PC-3 (cell line): ENCODE measurements at regions not wholly inside any gene's neighbourhood (a gene's known extent, or its start where the extent isn't known, plus 50 kb on each side); places are given as distances from the start of the nearest gene placed in this dataset.

Experiments used
- ATAC-seq: fragments of 200-7000 bp; cut with Tn5 transposase; 2 replicates; pipeline ENCODE4 v1.9.1; 2020; ENCODE audit warnings: mild to moderate bottlenecking, moderate library complexity
- BruUV-seq: library from RNA; stranded (reverse); fragments of 400-500 nt; replicated peaks from 2 replicates; lab custom pipeline; 2021; lab: Mats Ljungman, UMichigan
- CTCF ChIA-PET: fragments of 300-600 bp; sonication (Branson Sonifier 250); formaldehyde crosslinking; loops from one replicate; lab custom pipeline; 2022; ENCODE audit warnings: antibody characterized with exemption; lab: Charles Lee
- POLR2A ChIA-PET: fragments of 300-600 bp; sonication (Branson Sonifier 250); formaldehyde crosslinking; loops from one replicate; lab custom pipeline; 2022; ENCODE audit warnings: antibody characterized with exemption; ENCODE audit not compliant: unreplicated experiment; lab: Charles Lee
- DNase-seq: peaks from one replicate; pipeline ENCODE4 v3.0.0-alpha.2; 2015
- H2AFZ ChIP-seq: fragments of 300-600 bp; sonication (generic); 2 replicates; pipeline ENCODE4 v1.6.0; 2016; ENCODE audit warnings: antibody characterized with exemption, low read length
- H3F3A ChIP-seq: fragments of 300-600 bp; sonication (generic); one replicate; pipeline ENCODE4 v1.6.0; 2017; ENCODE audit warnings: antibody characterized with exemption, low read length, control low read depth, mild to moderate bottlenecking; ENCODE audit not compliant: unreplicated experiment
- H3K27ac ChIP-seq: fragments of 300-600 bp; sonication (generic); 2 replicates; pipeline ENCODE4 v1.5.1; 2016; ENCODE audit warnings: mild to moderate bottlenecking, low read length
- H3K27me3 ChIP-seq: fragments of 300-600 bp; sonication (generic); 2 replicates; pipeline ENCODE4 v1.6.1; 2016; ENCODE audit warnings: low read length, mixed read lengths
- H3K36me3 ChIP-seq: fragments of 300-600 bp; sonication (generic); 2 replicates; pipeline ENCODE4 v1.6.1; 2016; ENCODE audit warnings: low read depth, mixed run types, low read length, mixed read lengths
- H3K4me1 ChIP-seq: fragments of 300-600 bp; sonication (generic); 2 replicates; pipeline ENCODE4 v1.5.1; 2016; ENCODE audit warnings: low read length; ENCODE audit not compliant: insufficient read depth
- H3K4me2 ChIP-seq: fragments of 300-600 bp; sonication (generic); 2 replicates; pipeline ENCODE4 v1.6.0; 2016; ENCODE audit warnings: low read length
- H3K4me3 ChIP-seq: fragments of 300-600 bp; sonication (generic); 2 replicates; pipeline ENCODE4 v1.5.1; 2016; ENCODE audit warnings: mild to moderate bottlenecking, low read length, mixed read lengths
- H3K79me2 ChIP-seq: fragments of 300-600 bp; sonication (generic); 2 replicates; pipeline ENCODE4 v1.6.1; 2017; ENCODE audit warnings: low read length, mixed read lengths
- H3K9ac ChIP-seq: fragments of 300-600 bp; sonication (generic); 2 replicates; pipeline ENCODE4 v1.6.0; 2016; ENCODE audit warnings: mild to moderate bottlenecking, low read length
- H3K9me2 ChIP-seq: fragments of 300-600 bp; sonication (generic); replicated peaks from 2 replicates; pipeline ENCODE4 v1.6.1; 2016; ENCODE audit warnings: mixed run types, low read length, mixed read lengths
- H3K9me3 ChIP-seq: fragments of 300-600 bp; sonication (generic); 2 replicates; pipeline ENCODE4 v1.6.1; 2016; ENCODE audit warnings: low read length, mixed read lengths
- H4K20me1 ChIP-seq: fragments of 300-600 bp; sonication (generic); 2 replicates; pipeline ENCODE4 v1.6.1; 2016; ENCODE audit warnings: low read length, mixed read lengths
- CTCF ChIP-seq: fragments of 300-600 bp; sonication (generic); conservative IDR thresholded peaks from 2 replicates; pipeline ENCODE4 v1.5.1; 2017; ENCODE audit warnings: antibody characterized with exemption, low read depth, mild to moderate bottlenecking, low read length
- EZH2 ChIP-seq: fragments of 300-600 bp; sonication (generic); IDR thresholded peaks from one replicate; pipeline ENCODE4 v1.6.1; 2017; ENCODE audit warnings: antibody characterized with exemption, mild to moderate bottlenecking, low read length; ENCODE audit not compliant: unreplicated experiment
- EZH2phosphoT487 ChIP-seq: fragments of 300-600 bp; sonication (generic); IDR thresholded peaks from 2 replicates; pipeline ENCODE4 v1.6.1; 2018; ENCODE audit warnings: mild to moderate bottlenecking, antibody characterized with exemption, low read length, borderline replicate concordance
- intact Hi-C: fragments of 100-400 bp; cut with micrococcal nuclease; formaldehyde crosslinking; loops from 2 replicates; pipeline ENCODE4 v1.9.0; 2023

DNA sequence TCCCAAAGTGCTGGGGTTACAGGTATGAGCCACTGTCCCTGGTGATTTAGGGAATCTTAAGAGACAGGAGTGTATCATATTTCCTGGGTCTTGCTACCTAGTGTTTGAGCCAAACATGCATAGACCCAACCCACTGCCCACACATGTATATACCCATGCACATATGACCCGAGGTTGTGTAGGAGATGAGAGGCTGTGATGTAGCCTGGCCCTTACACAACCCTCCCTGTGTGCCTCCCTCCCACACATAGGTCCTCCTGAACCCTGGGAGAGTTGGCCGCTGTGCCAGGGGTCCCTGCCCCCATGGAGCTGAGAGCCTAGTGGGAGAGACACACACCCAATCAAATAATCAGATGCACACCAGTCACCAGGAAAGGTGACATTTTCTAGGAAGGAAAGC lies 365.9 kb downstream of the ZNF536 start:
- Histone ChIP-seq H3F3A (no peaks in the 10 kb centered on the region), H3K79me2 (no peaks in the 10 kb centered on the region), H2AFZ (no peak overlapping the region), H3K4me1 (no peaks in the 10 kb centered on the region), H3K4me2 (no peak overlapping the region), H3K27ac (no peak overlapping the region), H3K27me3 (0 out of 2 replicates have a peak, but pooled peaks cover 5% of the 10 kb centered on the region), H3K9me2 (no peaks in the 10 kb centered on the region), H3K9me3 (no peaks in the 10 kb centered on the region), H3K9ac (no peak overlapping the region), H3K36me3 (no peaks in the 10 kb centered on the region), H4K20me1 (no peaks in the 10 kb centered on the region), H3K4me3 (no peak overlapping the region)
- intact Hi-C loops = no loop called here
- POLR2A ChIA-PET = no interaction called here
- CTCF ChIA-PET = no interaction called here
- ATAC-seq (no peak), DNase-seq (no peak)
- no TSS peak for BruUV-seq
- no peak for TF ChIP-seq EZH2phosphoT487
- TF ChIP-seq CTCF = no peak
- TF ChIP-seq EZH2 = no peak

- CTCF ChIA-PET = no interaction called here
- H3K4me2 ChIP-seq = no peak overlapping the region
- BruUV-seq = no TSS peak
- POLR2A ChIA-PET = no interaction called here
- H4K20me1 ChIP-seq = no peaks in the 10 kb centered on the region
- H3K9me3 ChIP-seq = no peaks in the 10 kb centered on the region
- no peak for ATAC-seq
- H3K79me2 ChIP-seq = no peaks in the 10 kb centered on the region
- intact Hi-C loops = no loop called here
- H3K4me1 ChIP-seq = no peaks in the 10 kb centered on the region
- TF ChIP-seq CTCF (no peak), EZH2 (no peak), EZH2phosphoT487 (no peak)
- no peak overlapping the region for H2AFZ ChIP-seq
- H3K27me3 ChIP-seq = no peaks in the 10 kb centered on the region
- no peaks in the 10 kb centered on the region for H3K36me3 ChIP-seq
- H3F3A ChIP-seq = no peaks in the 10 kb centered on the region
- H3K9me2 ChIP-seq = no peaks in the 10 kb centered on the region
- DNase-seq = no peak
- H3K9ac ChIP-seq = no peak overlapping the region
- no peak overlapping the region for H3K27ac ChIP-seq
- H3K4me3 ChIP-seq = no peak overlapping the region
Measured at GRCh38 chr19:30734669-30735068, 362.5 kb downstream of the ZNF536 start.

DNA sequence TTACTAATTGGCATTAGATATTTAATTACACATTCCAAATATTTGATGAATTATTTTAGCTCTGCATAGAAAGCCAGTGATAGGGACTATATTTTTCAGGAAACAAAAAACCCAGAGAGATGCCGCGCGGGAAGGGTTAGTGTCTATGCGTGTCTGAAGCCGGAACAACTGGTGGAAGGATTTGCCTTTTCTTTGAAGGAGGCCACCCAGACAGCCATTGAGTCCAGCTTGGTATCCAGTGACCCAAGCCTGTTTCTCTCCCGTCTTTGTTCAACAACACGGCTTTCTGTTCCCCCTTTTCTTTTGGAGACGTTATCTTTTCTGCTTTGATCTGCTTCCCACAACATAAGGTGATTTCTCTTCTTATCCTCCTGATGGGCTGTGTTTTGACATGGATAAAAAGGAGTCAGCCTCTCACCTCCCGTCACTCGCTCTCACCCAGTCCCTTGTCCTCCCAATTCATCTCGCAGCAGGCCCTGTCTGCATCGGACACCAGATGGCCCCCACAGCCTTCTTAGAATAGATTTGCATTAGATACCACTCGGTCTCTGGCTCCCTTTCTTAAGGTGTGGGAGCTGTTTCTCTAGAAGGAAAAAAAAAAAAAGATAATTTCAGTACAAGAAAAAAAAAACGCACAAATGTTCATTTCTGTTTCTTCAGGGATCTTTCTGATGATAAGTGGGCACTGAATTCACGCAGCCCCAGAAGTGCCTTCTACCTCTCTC lies 361.8 kb downstream of the ZNF536 start:
- CTCF ChIA-PET = no interaction called here
- DNase-seq (no peak), ATAC-seq (no peak)
- Histone ChIP-seq H3F3A (no peaks in the 10 kb centered on the region), H4K20me1 (no peaks in the 10 kb centered on the region), H3K4me3 (no peak overlapping the region), H3K9me2 (no peaks in the 10 kb centered on the region), H3K9ac (no peak overlapping the region), H3K27me3 (no peaks in the 10 kb centered on the region), H2AFZ (no peak overlapping the region), H3K9me3 (no peaks in the 10 kb centered on the region), H3K4me2 (no peak overlapping the region), H3K4me1 (no peaks in the 10 kb centered on the region), H3K79me2 (no peaks in the 10 kb centered on the region), H3K27ac (no peak overlapping the region), H3K36me3 (no peaks in the 10 kb centered on the region)
- intact Hi-C loops = no loop called here
- BruUV-seq = no TSS peak
- TF ChIP-seq EZH2phosphoT487 = no peak
- TF ChIP-seq CTCF = no peak
- no peak for TF ChIP-seq EZH2
- POLR2A ChIA-PET = no interaction called here
